ENCODE measurements at regions not wholly inside any gene's neighbourhood (a gene's known extent, or its start where the extent isn't known, plus 50 kb on each side); places are given as distances from the start of the nearest gene placed in this dataset.

GRCh38 chr13:86831084-86831483 is 840.1 kb upstream of the SLITRK5 start:
- TF ChIP-seq POLR2A (IDR thresholded peaks at IDR 0.05; ENCODE audit: low read depth, low read length) = no peak
- TF ChIP-seq TAF1 (IDR thresholded peaks at IDR 0.05; ENCODE audit: borderline replicate concordance, low read depth, low read length) = no peak
- TF ChIP-seq POLR2AphosphoS5 (IDR thresholded peaks at IDR 0.05; ENCODE audit: low read depth, low read length) = no peak
